HG03469 (cell line): ENCODE measurements at regions not wholly inside any gene's neighbourhood (a gene's known extent, or its start where the extent isn't known, plus 50 kb on each side); places are given as distances from the start of the nearest gene placed in this dataset.
A peak's percentile ranks its signal among the peaks of the same experiment; 100 is the strongest.

Experiments
- ATAC-seq: cut with Tn5 transposase; IDR thresholded peaks from one replicate; pipeline ENCODE4 v1.9.1; 2021; ENCODE audit warnings: mild to moderate bottlenecking, moderate library complexity, moderate number of reproducible peaks; ENCODE audit not compliant: unreplicated experiment

DNA sequence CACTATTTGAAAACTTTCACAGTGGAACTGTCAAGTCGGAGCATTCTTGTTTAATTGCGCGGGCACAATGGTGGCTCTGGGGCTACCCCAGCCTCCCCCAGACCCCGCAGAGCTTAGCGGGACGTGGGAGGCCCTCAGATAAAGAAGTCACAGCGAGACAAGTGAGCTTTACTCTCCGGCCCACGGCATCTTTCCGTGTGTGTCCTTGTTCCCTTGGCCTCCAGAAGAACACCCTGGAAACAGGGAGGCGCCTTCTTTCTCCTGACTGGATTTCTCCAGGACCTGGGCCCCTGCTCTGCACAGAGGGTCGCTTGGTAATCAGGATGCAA lies 382.8 kb downstream of the RRAGC start:
- ATAC-seq: no peak

DNA sequence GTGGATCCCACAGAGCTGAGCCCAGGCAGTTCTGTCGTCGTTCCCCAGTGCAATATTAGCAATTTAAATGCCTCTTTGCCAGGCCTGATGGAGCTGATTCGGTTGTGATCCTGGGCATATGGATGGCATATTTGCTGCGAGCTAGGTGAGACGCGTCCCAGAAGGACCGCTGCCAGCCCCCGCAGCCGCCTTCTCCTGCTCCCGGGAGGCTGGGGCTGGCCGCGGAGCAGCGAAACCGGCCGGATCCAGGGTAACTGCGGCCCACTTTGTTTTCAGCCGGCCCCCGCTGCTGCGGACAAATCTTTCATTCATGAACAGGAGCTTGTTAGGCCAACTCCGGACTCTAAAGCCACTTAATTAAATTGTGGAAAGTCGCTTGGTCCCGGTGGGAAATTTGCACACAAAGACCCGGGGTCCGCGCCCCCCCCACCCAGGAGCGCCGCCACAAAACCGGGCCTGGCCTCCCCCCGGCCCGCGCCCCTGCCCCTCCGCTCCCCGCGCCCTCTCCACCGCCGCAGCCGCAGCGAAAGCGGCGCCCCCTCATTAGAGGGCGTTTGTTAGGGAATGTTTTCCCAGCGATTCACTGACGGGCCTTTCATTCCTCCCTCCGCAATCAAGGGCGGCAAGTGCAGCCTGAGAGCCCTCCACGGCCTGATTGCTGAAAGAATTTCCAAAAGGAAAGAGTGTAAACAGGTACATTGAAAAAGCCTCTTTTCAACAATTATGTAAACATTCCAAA lies 383.3 kb downstream of the RRAGC start:
- ATAC-seq: no peak

DNA sequence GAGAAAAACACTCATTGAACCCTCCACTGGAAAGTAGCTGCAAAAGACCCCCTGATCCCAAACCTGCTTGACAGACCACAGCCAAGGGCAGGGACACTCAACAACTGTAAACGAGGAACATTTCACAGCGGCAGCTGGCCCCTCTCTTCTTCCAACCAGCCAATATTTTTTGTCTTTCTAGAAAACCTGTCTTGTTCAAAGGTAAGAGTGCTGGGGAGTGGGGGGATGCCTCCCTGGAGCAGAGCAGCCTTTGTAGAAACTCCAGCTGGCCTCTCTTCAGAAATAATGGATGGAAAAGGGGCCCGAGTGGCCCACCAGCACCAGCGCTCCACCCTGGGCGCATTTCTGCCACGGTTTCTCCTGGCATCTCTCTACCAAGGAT lies 384.0 kb downstream of the RRAGC start:
- no peak for ATAC-seq

DNA sequence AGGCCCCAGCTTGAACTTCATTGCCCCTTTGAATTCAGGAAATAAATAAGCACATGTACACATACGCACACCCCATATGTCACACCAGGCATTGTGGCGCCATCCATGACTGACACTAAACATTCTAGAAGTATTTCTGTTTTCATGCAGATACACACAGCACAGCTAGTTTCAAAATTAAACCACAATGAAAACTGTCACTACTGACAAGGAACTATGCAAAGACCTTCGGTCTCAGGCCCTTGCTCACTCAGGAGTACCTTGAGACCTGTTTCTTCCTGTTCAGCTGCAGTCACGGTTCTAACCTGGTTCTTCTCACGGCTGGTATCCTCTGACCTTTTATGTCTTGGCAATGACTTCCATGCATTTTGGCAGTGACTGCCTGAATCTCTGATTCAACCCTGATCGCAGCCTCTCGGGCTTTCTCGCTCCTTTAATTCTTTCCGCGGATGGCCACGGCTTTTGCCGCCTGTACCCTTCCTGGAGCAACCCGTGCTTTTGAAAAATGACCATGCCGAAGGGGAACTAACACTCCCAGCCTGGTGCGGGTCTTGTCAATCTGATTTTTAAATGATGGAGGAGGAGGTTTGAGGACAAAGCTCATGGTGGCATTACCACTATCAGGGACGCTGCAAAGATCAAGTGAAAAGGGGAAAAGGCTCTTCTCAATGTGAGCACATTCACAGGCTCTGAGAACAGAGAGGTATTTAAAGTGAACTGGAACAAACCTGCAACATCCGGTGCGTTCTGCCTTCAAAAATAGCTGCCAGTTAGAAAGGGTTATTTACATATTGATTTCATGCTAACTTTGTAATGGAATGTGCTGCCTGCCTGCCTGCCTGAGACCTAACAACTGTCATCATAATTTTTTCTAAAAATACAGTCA lies 384.6 kb downstream of the RRAGC start:
- peak; percentile 75 for ATAC-seq

- ATAC-seq: no peak
Observed at GRCh38 chr1:38466487-38466886, 393.1 kb downstream of the RRAGC start.

DNA sequence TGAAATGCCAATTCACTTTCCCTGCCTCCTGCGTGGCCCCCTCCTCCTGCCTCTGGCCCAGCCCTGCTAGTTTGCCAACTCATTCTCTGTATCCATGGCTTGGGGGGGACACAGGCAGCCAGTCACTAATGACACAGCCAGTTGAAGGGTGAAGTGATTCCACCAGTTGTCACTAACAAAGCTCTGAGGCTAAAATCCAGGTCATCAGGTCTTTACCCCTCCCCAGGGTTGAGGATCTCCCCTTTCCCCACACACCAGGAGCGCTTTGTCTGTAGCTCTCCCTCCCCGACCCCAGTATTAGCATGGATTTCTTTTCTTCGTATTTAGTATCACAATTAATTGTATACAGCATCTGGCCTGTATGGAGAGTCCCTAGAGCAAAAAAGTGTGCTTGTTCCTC lies 394.1 kb downstream of the RRAGC start:
- ATAC-seq: no peak

DNA sequence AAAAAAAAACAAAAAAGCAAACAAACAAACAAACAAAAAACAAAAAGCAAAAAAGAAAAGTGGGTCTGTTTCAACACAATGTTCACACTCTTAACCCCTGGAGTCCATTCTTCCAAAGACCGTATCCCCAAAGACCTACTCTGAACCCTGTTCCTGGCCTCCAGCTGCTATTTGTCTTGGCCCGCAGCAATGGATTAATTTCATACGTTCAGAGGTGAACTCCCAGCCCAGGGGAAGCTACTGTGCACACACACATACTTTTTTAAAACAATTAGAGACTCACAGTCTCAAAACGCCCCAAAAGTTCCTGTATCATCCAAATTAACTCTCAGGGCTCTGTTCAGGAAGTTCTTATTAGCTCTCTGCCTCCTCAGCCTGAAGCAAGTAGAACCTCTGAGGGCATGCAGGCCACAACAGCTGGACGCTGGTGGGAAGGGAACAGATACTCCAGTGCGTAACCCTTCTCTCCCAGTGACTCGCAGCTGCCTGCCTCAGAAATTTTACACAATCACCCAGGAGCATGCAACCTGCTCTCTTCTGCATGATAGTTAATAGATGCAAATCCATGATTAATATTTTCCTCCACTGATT lies 395.4 kb downstream of the RRAGC start:
- ATAC-seq: no peak

- no peak for ATAC-seq
Observed at GRCh38 chr1:38463074-38463473, 396.5 kb downstream of the RRAGC start.

- no peak for ATAC-seq
Observed at GRCh38 chr1:38456531-38456876, 403.1 kb downstream of the RRAGC start.

DNA sequence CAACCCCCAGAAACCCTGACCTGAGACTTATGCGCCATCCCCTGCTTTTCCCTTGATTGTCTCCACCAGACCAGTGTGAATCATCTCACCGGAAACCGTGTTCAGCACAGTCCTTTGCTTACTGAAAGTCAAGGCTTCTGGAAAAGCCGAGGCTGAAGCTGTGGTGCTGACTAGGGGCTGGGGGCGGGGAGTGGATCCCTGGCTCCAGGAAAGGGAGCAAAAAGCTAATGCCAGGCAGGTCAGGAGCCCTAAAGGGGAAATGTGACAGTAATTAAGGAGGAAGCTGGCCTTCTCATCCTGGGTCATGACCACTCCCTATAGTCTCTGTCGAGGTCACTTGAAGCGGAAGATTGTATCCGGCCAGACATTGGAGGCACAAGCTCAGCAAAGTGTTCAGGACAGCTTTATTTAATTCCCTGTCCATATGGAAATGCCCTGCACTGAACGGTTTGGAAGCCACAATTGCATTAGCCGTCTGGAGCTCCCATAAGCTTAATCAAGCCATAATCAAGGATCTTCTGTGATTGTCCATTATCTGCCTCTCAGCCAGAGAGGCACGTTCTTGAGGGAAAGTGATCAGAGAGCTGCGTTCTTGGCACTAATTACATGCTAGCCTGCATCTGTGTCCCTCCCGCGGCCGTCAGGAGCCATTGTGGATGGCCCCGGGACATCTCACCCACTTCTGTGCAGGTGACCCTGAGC lies 403.6 kb downstream of the RRAGC start:
- no peak for ATAC-seq

DNA sequence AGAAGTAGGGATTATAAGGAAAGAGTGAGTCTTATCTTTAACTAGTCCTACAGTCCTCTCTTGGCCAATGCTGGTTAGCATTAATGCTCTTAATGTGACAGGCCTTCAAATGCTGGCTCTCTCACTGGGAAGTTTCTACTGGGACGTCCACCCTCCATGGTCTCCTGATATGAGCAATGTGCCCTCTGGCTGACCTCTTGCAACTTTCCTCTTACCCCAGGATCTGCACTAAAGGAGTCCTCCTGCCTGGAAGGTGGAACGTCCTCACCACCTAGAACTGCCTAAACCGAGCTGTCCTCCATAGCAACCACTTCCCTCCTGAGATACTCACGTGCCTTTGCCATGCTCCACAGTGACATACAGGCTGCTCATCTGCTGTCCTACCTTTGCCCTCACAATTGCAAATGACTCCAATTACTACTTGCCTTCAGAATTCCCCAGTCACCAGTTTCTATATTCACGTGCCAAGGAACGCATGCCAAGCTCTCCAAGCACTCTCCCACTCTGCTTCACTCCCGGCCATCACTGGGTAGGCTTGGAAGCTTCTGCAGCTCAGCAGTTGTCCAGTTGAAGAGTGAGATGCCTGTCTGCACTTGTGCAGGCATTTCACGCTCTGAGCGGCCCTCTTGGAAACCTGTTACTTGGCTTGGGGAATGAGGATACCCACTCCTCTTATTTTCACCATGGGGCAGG lies 404.7 kb downstream of the RRAGC start:
- no peak for ATAC-seq

GRCh38 chr1:38454236-38454635 lies 405.3 kb downstream of the RRAGC start:
- no peak for ATAC-seq

- no peak for ATAC-seq
Observed at GRCh38 chr1:38452246-38452645, 405.7 kb upstream of the POU3F1 start.

GRCh38 chr1:38451541-38451993 lies 405.0 kb upstream of the POU3F1 start:
- ATAC-seq: no peak

DNA sequence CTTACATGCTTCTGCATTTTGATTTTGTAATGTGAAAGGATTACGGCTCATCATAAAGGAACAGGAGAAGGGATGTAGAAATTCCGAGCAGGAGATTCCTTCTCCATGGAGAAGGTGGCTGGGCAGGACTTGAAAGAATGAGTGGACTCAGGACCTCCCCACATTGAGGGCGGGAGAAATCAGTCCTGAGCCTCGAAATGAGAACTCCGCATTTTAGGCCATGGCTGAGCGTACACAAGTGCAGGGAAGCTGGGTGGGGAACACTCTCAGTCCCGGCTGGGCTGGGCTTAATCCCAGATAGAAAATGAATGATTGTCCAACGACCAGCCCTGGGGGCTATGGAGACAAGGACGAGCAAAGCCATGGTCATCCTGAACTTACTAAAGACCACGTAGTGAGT lies 402.3 kb upstream of the POU3F1 start:
- no peak for ATAC-seq

- no peak for ATAC-seq
Observed at GRCh38 chr1:38446936-38447335, 400.3 kb upstream of the POU3F1 start.

- ATAC-seq: no peak
Observed at GRCh38 chr1:38444770-38445442, 398.3 kb upstream of the POU3F1 start.

GRCh38 chr1:38444311-38444710 lies 397.7 kb upstream of the POU3F1 start:
- ATAC-seq: no peak

GRCh38 chr1:38440402-38440801 lies 393.8 kb upstream of the POU3F1 start:
- ATAC-seq: no peak

GRCh38 chr1:38436749-38437148 lies 390.2 kb upstream of the POU3F1 start:
- no peak for ATAC-seq
